NT2/D1 (cell line): ENCODE measurements at regions not wholly inside any gene's neighbourhood (a gene's known extent, or its start where the extent isn't known, plus 50 kb on each side); places are given as distances from the start of the nearest gene placed in this dataset.

Experiments
- YY1 ChIP-seq: IDR thresholded peaks from 2 replicates; pipeline ENCODE4 v1.6.1; 2011; ENCODE audit not compliant: insufficient read length, insufficient read depth
- ZNF274 ChIP-seq: IDR thresholded peaks from 2 replicates; pipeline ENCODE4 v1.6.1; 2011; ENCODE audit warnings: mild to moderate bottlenecking, low read depth, low read length

DNA sequence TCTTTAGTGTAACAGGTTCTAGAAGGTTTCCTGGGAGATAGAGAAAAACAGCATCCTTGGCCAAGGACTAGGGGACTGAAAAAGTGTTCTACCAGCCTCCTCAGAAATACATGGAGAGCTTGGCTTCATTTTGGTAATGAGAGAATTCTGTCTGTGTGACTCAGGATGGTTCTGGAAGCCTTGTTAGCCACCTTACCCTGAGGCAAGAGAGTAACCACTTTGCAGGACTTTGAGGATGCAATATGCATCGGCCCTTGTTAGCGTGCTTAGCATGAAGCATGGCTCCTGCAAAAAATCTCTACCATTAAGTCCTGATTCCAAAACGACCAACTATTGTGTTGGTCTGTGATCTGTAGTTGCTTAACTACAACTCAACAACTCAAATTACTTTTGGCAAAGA, 79.8 kb downstream of the C1QL2 start:
- TF ChIP-seq YY1 = no peak
- no peak for TF ChIP-seq ZNF274
